ENCODE measurements at regions not wholly inside any gene's neighbourhood (a gene's known extent, or its start where the extent isn't known, plus 50 kb on each side); places are given as distances from the start of the nearest gene placed in this dataset.

DNA sequence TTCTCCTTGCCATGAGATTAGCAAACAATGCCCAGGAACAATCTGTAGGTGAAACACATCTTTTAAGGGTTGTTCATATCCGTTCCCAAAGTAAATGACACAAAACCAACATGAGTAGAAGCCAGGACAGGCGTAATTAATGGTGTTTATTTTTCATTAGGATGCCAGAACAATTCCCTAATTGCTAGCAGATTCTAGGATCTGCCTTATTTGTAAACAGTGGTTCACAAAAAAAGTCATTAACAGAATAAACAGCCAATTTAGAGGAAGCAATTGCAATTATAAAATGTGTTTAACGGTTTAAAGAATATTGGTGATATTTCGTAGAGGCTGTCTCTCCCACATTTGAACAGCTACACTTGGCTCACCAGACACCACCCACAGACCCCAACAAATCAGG, 250.6 kb upstream of the GPR26 start:
- no peak for DNase-seq

DNA sequence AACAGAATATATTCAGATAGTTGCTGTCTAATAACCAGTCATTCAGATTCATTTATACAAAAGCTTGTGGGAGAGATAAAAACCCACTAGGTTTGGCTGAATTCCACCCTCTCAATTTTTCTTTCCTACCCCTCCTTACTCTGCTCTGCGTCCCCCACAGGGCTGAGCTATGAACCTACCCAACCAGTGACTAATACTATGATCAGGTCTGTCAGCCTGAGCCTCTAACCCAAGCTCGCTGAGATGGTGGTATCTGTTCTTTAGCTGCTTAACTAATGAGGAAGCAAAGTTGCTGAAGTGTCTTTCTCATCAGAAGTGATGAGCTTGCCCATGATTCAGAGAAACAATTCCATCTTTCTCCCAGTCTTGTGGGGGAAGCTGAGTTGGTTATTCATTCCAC, 248.7 kb upstream of the GPR26 start:
- DNase-seq: no peak

DNA sequence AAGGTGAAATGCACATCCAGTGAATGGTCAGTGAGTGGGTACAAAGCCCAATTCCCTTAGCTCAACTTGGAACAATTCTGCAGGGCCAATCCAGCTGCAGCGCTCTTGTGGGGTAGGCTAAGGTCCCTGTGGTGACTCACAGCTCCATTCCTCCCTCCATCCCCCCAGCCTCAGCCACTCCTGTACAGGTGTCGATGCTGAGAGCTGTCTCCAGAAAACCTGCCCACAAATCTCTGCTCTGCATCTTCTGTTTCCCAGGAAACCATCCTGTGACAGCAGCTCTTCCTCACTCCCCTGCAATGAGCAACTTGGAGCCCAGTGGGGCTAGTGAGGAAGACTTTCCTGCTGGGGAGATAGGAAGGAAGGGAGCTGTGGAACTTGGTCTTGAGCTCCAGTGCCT, 244.7 kb upstream of the GPR26 start:
- DNase-seq: no peak

DNA sequence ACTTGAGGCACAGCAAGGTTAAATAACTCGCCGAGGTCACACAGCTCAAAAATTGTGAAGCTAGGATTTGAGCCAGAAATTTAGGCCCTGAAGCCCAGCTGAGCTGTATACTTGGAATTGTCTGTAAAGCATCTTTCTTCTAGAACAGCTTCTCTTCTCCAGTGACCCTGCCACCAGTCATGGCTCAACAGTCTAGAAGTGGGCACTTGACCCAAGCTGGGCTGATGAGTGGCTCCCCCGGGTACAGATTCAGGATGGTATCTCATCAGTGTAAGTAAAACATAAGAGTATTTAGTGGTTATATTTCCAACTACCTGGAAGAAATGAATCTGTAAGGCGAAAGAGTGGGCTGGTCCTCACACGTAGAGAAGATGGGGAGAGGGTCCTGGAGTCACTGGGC, 243.9 kb upstream of the GPR26 start:
- no peak for DNase-seq

DNA sequence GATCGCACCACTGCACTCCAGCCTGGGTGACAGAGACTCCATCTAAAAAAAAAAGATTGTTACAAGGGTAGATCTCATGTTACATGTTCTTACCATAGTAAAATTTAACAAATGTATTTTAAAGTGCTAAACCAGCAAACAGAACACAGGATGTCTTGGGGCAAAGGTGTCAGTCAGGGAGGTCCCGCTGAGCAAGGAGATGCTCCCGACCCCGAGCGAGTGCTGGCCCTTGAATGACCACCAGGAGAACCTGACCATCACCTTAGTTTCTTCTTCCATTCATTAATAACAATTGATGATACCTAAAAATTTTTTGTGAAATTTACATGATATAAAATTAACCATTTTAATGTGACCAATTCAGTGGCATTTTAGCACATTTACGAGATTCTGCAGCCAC, 241.6 kb upstream of the GPR26 start:
- no peak for DNase-seq

DNA sequence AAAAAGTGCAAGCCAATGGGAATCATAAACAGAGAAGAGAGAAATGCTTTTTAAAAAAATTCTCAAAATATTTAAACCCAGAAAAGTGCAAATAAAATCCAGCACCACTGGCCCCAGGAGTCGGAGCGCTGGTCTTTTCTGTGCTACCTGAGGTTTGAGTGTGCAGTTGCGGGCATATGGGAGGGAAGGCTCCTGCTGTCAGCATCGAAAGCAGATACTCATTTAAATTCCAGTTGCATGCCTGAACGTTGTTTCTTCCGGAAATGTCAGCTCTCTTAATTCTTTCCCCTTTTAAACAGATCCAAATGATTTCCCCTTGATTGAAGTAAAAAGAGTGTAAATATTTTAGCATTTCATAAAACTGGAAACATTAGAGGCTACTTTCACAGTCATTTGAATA, 240.5 kb upstream of the GPR26 start:
- no peak for DNase-seq

DNA sequence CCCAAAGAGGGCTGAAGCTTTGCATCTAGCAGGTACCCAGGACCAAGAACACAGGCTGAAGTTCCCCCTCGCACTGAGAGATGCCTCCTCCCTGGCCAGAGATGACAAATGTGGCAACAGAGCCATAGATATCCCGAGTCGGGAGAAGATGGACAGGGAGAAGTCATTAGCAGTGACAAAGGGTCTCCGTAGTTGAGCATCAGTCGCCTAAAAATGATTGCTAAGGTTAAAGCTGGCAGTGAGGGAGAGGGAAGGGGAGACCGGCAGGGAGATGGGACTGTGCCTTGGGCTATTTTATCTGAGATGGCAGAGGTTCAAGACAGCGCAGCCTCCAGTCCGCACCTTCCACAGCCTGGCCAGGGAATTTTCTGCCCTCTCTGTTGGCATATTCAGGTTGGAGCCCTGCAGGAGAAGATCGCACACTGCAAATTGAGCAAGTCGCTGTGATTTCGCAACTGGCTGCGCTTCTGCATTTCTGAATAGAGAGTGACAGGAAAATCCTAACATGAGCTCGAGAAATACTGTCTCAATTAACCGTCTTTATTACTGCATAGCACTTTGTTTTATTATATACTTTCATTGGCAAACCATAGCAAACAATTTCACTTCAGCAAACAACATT, 238.9 kb upstream of the GPR26 start:
- no peak for DNase-seq

DNA sequence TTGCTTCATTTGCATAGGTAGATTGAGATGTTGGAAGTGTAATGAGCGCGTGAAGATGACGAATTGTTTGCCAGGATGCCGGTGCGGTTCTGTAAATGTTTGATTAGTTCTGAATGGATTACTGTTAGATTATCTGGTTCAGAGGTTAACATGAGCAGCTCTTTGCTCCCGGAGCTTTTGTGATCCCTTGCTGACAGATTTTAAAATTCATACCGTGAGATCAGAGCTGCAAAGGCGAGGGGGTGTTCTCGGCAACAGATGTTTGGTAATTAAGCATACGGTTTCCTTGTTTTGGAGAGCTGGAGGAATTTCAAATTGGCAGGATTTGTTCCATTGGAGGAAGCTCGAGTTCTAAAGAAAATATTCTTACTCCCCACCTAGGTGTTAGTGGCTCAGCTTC, 237.8 kb upstream of the GPR26 start:
- no peak for DNase-seq

DNA sequence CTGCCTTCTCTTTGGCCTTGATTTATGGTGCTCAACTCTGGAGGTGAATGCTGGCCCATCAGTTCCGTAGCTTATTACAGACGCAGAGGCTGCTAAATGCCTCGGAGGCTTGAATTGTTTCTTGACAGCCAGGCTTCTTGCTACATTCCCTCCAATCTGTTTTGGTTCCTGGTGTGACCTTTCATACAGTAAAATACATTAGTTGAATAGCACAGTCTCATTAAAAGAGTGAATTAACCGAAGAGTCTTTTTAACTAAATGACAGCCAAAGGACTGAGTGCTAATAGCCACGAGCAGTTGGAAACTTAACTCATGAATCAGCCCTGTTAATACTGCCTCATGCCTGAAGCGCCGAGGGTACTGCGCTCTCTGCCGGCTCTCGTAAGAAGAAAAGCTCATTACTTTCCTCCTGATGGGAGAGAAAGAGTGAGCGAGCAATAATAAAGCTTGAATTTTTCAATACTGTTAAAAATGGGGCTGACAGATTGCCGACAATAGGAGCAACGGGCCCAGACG, 236.4 kb upstream of the GPR26 start:
- no peak for DNase-seq

DNA sequence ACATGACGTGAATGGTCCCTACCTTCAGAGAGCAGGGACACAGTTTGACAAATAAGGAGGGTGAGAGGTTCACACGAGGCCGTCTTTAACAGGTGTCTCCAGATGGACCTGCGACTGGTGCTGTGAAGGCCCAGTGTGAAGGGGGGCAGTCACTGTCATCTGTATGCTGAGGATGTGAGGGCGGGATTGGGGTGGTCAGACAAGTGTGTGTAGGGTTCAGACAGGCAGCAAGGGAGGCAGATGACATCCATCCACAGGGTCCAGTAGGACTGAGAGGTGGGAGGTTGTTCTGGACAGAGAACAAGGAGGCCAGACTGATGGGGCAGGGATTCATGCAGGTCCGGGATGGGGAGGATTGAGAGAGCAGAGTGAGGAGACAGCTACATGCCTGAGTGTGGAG, 232.6 kb upstream of the GPR26 start:
- no peak for DNase-seq

DNA sequence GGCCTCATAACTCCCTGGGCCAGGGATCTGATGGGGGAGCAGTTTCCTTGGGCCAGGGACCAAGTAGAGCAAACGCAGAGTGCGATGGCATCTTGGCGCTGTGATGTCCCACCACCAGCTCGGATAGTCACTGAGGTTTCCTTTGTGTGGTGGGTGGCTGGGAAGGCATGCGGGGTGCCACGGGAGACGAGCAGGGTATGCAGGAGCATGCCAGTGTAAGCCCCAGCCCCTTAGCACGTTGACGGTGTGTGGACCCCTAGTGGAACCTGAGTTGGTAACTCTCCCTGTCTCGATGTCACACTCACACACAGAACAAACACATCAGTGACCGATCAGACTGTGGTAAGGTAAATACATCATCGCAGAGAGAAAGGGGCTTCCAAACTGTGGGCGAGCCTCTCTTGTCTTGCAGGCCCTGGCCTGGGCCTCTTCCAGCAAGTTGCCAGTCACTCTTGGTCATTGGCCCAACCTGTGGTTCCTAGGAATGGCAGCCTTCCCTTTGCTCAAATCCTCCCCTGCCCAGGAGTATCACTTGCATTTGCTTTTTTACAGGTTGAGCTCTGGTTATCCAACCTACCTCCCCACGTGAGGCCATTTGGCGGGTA, 231.6 kb upstream of the GPR26 start:
- no peak for DNase-seq

DNA sequence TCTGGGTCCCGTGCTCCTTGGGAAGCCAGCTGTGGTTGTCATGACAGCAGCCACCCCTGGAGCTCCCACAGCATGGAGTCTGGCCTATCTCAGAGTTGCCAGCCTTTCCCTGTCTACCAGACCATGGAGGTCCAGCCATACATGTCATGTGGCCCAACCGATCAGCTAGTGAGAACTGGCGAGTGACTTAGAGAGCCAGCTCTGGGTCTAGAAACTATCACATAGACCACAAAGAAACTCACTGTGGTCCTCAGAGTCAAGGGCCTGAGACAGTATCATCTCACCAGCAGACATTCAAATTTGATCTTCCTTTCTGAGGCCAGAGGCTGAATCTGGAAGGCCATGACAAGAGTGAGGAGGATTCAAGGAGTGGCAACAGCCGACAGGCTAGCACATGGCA, 223.3 kb upstream of the GPR26 start:
- no peak for DNase-seq

DNA sequence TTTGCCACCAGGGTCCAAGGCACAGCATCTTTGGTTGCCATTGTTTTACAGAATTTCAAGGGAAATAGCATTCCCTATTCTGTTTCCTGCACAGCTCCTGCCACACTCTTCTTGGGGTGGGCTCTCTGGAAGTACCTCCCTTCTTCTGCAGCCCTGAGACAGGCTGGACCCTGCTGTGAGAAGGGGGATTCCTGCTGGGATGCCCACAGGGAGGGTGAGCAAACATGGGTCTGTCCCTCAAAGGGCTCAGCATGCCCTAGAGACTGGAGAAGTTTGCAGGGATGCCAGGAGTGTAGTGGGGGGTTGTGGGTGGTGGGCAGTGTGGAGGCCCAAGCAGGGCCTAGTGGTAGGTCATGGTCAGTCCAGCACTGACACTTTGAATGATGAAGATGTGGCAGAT, 222.2 kb upstream of the GPR26 start:
- DNase-seq: no peak

DNA sequence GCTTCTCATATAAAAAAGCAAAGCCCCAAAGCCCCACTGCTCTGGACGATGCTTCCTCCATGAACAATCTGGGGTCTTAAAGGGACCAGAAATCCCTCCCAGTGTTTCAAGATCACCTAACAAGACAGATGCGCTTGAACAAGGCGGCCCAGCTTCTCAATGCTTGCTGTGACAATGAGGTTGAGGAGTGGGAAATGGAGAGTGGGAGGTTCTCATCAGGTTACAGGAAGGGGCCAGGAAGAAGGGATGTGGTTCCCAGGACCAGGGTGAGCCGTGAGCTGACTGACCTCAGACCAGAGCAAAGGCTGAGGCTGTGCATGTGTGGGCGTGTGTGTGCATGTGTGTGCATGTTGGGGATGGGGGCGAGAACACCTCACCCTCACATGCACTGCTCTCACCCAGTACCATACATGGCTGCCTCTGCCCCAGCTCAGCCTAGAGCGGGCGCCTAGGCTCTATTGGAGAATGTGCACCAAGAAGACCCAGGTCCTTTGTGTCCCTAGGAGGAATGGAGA, 220.8 kb upstream of the GPR26 start:
- no peak for DNase-seq

DNA sequence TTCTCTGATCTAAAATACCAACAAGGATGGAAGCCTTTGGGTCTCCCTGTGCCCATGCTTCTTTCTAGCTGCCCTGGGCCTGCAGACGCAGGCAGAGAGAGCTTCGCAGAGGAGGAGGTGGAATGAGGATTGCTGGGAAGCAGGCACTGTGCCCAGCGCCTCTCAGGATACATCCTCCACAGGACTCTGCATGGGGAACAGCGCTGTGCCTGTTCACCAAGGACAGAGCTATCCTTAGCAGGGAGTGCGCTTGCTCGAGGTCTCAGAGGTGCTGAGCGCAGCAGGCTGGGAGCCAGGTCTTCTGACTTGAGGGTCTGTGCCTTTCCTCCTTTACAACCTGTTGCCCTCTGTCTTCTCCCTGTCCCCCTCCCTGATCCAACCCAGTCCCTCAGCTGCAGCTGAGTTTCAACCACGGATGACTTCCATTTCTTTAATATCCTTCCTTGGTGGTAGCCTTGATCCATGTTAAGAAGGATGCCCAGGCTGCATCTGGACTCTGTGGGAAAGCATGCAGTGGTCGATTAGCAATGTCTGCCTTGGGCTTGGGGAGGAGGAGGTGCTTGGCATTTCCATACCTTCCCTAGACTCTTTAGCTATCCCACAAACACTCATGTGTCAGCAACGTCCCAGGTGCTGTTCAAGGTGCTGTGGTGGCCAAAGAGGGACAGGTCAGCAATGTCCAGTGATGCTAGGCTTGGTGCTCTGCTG, 219.6 kb upstream of the GPR26 start:
- no peak for DNase-seq

DNA sequence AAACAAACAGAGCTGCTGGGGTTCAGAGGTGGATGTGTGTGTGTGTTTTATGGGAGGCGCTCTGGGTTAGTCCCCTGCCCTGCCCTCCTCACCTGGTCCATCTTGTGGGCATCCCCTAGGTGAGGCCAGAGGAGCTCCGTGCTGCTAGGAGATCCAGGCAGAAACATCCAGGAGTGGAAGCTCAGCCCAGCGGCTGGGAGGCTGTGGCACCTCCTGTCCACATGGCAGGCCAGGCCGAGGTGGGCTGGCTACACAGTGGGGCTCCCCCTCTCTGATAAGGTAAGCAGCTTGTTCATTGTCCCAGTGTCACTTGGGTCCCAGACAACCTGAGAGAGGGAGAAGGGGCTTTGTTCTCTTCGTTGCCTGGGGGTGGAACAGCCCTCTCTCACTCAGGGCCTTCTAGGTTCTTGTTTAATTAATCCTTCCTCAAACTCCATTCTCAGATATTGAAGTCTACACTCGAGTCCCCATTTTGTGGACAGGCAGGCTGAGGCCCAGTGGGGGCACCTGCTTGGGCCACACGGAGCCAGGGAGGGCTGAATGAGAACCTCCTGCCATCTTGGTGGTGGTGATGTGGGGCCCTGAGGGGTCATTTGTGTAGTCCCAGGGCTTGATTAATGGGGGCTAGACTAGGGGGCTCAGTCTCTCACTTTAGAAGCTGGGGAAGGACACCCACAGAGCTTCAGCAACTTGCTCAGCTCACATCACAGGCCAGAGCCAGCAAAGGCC, 216.8 kb upstream of the GPR26 start:
- DNase-seq: no peak

DNA sequence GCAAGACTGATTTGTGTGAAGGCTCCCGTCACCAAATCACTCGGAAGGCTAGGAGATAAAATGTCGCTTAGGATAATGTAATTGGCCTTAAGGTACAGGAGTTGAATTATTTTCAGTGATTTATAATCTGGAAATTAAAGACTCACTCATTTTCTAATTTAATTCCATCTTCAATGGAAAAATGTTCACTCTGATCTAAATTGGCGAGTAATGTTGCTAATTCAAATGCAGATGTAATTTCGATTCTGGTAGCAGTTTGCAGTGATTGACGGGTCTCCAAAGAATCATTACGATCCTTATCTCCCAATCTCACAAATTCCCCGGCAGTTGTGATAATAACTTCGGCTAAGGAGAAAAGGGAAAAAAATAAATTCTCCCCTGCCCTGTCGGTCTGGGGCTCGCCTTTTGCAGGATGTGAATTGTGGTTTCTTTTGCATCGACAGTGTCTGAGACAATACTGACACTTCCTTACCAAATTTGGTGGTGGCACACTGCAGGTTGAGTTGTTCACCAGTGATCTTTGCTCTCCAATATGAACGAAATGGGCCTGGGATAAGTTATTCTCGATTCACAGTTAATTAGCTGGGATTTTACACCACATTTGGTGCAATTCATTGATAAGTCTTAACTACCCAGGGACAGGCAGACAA, 215.1 kb upstream of the GPR26 start:
- DNase-seq: no peak

DNA sequence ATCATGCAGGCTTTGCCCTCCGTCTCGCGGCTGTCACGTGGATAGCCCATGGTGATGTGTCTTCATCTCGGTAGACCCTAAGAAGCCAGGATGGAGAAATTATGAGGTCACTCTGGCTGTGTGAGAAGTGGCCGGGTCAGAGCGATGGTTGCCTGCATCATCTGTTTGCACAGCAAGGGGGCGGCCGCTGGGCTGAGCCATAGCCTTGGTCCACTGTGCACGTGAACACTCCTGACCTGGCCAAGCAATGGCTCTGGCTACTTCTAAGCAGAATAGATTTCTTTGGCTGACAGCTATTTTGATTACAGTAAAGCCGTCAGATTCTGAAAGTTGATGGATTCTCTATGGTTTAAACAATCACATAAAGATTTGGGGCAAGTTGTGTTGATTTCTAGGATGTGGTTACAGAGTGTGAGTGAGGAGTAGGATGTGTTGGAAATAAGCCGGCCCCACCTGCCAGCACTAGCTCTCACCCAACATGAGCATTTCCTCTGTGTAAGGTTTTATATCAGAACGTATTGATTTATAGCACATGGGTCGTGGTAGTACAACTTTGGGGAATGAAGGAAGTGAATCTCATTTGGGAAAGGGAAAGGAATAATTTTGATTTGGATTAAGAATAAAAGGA, 214.4 kb upstream of the GPR26 start:
- no peak for DNase-seq

DNA sequence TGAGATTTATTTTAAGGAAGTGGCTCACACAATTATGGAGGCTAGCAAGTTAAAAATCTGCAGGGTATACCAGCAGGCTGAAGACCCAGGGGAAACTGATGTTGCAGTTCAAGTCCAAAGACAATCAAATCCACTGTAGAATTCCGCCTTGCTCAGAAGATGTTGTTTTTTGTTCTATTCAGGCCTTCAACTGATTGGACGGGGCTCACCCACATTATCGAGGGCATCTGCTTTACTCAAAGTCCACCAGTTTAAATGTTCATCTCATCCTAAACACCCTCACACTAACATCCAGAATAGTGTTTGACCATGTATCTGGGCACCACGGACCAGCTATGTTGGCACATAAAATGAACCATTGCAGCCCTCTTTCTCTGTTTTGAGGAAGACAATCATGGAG, 211.2 kb upstream of the GPR26 start:
- DNase-seq: no peak

DNA sequence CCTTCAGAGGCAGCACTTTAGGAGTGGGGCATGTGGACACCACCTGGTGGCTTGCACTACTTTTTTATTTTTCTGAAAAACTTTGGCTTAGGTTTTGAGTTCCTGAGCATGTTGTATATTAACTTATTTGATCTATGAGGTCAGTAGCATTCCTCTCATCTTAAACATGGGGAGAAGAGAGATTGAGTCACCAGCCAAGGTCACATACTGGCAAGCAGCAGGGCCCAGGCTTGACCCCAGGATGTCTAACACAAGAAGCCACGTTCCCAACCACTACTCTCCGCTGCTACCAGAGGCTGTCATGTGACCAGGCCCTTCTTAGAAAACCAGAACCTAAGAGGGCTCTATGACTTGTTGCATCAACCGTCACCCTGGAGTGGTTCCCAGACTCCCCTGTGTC, 210.3 kb upstream of the GPR26 start:
- DNase-seq: no peak

DNA sequence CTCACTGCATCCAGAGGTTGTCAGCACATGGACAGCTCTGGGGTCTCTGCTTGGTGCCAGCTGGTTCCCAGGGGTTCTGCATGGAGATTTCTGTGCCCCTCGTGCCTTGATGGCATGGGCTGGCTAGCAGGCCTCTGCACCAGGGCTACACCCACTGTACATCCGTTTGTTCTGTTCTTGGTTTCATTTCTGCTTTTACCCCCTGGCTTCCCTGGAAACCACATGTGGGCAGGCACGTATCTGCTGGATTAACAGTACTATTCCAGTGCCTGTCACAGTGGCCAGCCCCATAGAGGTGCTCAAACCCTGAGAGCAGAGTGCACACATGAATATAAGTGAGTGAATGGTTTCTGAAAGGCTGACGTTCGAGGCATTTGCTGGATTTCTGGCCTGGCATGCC, 207.2 kb upstream of the GPR26 start:
- DNase-seq: no peak

DNA sequence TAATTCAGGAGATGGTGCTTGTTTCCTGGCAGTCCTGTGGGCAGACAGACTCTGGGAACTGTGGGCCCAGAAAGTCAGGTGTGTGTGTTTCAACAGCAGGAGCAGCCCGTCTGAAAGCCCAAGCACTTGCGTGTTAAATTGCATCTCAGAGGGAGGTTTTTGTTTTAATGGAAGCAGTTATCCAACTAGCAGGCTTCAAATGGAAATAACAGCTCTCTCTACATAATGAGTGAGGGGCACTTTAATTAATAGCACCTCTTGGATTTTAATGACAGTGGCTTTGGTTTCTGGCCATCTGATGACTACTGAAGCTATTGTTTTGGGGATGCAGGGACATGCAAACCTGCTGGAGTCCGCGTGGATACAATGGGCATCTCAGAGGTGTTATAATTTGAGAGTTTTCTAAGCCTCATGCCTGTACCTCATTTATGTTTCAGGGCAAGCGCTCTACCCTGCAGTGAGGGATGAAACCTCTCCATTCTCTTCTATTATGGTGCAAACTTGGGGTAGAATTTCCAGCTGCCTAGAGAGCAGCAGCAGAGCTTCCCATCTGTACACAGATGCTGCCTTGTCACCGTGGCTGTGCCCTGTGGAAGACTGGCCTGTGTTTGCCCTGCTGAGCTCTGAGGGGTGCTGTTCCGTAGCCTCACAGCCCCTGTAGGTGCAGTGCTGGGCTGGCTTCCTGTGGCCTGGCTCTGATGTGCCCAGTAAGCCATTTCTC, 206.6 kb upstream of the GPR26 start:
- no peak for DNase-seq
